ENCODE measurements at regions not wholly inside any gene's neighbourhood (a gene's known extent, or its start where the extent isn't known, plus 50 kb on each side); places are given as distances from the start of the nearest gene placed in this dataset.

- H3K27ac ChIP-seq (ENCODE audit: low read depth, low read length) = no peak overlapping the region
- H4K8ac ChIP-seq (ENCODE audit: low read depth, low read length) = no peak overlapping the region
- no peak overlapping the region for H3K23ac ChIP-seq (ENCODE audit: low read length)
- no peak overlapping the region for H2AK5ac ChIP-seq (ENCODE audit: low read length)
- H3K4ac ChIP-seq (ENCODE audit: low read depth, low read length) = no peak overlapping the region
- no CpG with 5 or more reads among the region's 1 CpG for WGBS (ENCODE audit: extremely low coverage, insufficient coverage, insufficient read length)
- no peaks in the 10 kb centered on the region for H3K27me3 ChIP-seq (ENCODE audit: insufficient read depth, low read length)
- H3K79me1 ChIP-seq (ENCODE audit: low read length) = no peaks in the 10 kb centered on the region
- no peak overlapping the region for H3K18ac ChIP-seq (ENCODE audit: low read length)
- no peak overlapping the region for H3K4me2 ChIP-seq (ENCODE audit: low read length)
- no peak overlapping the region for H2BK120ac ChIP-seq (ENCODE audit: insufficient read depth, low read length, poor library complexity)
- H4K91ac ChIP-seq (ENCODE audit: low read depth, low read length) = no peak overlapping the region
- H3K14ac ChIP-seq (ENCODE audit: low read length) = no peak overlapping the region
- H2AFZ ChIP-seq (ENCODE audit: insufficient read depth, low read length, poor library complexity) = no peak overlapping the region
- no peak overlapping the region for H3K4me3 ChIP-seq (ENCODE audit: low read depth, low read length)
- no peaks in the 10 kb centered on the region for H3K4me1 ChIP-seq (ENCODE audit: control insufficient read depth in 1 of 2, insufficient read depth in 2 of 2, low read length in 2 of 2)
- H2BK12ac ChIP-seq (ENCODE audit: low read length) = no peak overlapping the region
- no peaks in the 10 kb centered on the region for H3K79me2 ChIP-seq (ENCODE audit: control insufficient read depth, insufficient read depth, low read length, poor library complexity)
- H4K12ac ChIP-seq (ENCODE audit: low read depth, low read length) = no peak overlapping the region
- H3K36me3 ChIP-seq (ENCODE audit: control insufficient read depth in 1 of 2, insufficient read depth in 2 of 2, low read length in 2 of 2) = no peaks in the 10 kb centered on the region
- no peaks in the 10 kb centered on the region for H3K9me3 ChIP-seq (ENCODE audit: insufficient read depth, low read depth, low read length)
- H2BK5ac ChIP-seq (ENCODE audit: low read depth, low read length, poor library complexity) = no peak overlapping the region
- no peak for DNase-seq
- H3K9ac ChIP-seq (ENCODE audit: low read length) = no peak overlapping the region
Measured at GRCh38 chr5:29170599-29170998, 2022.9 kb upstream of the CDH6 start.

GRCh38 chr5:29169886-29170285, 2023.6 kb upstream of the CDH6 start:
- Histone ChIP-seq H2AFZ (ENCODE audit: insufficient read depth, low read length, poor library complexity) (no peak overlapping the region), H4K91ac (ENCODE audit: low read depth, low read length) (no peak overlapping the region), H4K8ac (ENCODE audit: low read depth, low read length) (no peak overlapping the region), H2BK12ac (ENCODE audit: low read length) (no peak overlapping the region), H2AK5ac (ENCODE audit: low read length) (no peak overlapping the region), H3K36me3 (ENCODE audit: control insufficient read depth in 1 of 2, insufficient read depth in 2 of 2, low read length in 2 of 2) (no peaks in the 10 kb centered on the region), H3K4me1 (ENCODE audit: control insufficient read depth in 1 of 2, insufficient read depth in 2 of 2, low read length in 2 of 2) (no peaks in the 10 kb centered on the region), H2BK5ac (ENCODE audit: low read depth, low read length, poor library complexity) (no peak overlapping the region), H3K79me1 (ENCODE audit: low read length) (no peaks in the 10 kb centered on the region), H4K12ac (ENCODE audit: low read depth, low read length) (no peak overlapping the region), H3K23ac (ENCODE audit: low read length) (no peak overlapping the region), H3K18ac (ENCODE audit: low read length) (no peak overlapping the region), H2BK120ac (ENCODE audit: insufficient read depth, low read length, poor library complexity) (no peak overlapping the region), H3K27me3 (ENCODE audit: insufficient read depth, low read length) (no peaks in the 10 kb centered on the region), H3K4ac (ENCODE audit: low read depth, low read length) (no peak overlapping the region), H3K79me2 (ENCODE audit: control insufficient read depth, insufficient read depth, low read length, poor library complexity) (no peaks in the 10 kb centered on the region), H3K4me2 (ENCODE audit: low read length) (no peak overlapping the region), H3K14ac (ENCODE audit: low read length) (no peak overlapping the region), H3K27ac (ENCODE audit: low read depth, low read length) (no peak overlapping the region), H3K9ac (ENCODE audit: low read length) (no peak overlapping the region), H3K9me3 (ENCODE audit: insufficient read depth, low read depth, low read length) (no peaks in the 10 kb centered on the region), H3K4me3 (ENCODE audit: low read depth, low read length) (no peak overlapping the region)
- DNase-seq = no peak
- no CpG with 5 or more reads among the region's 2 CpGs for WGBS (ENCODE audit: extremely low coverage, insufficient coverage, insufficient read length)

- Histone ChIP-seq H3K4me2 (ENCODE audit: low read length) (no peak overlapping the region), H3K79me1 (ENCODE audit: low read length) (no peaks in the 10 kb centered on the region), H4K91ac (ENCODE audit: low read depth, low read length) (no peak overlapping the region), H2BK5ac (ENCODE audit: low read depth, low read length, poor library complexity) (no peak overlapping the region), H3K27me3 (ENCODE audit: insufficient read depth, low read length) (no peaks in the 10 kb centered on the region), H2BK12ac (ENCODE audit: low read length) (no peak overlapping the region), H3K4ac (ENCODE audit: low read depth, low read length) (no peak overlapping the region), H3K9ac (ENCODE audit: low read length) (no peak overlapping the region), H2AFZ (ENCODE audit: insufficient read depth, low read length, poor library complexity) (no peak overlapping the region), H3K36me3 (ENCODE audit: control insufficient read depth in 1 of 2, insufficient read depth in 2 of 2, low read length in 2 of 2) (no peaks in the 10 kb centered on the region), H3K23ac (ENCODE audit: low read length) (no peak overlapping the region), H4K8ac (ENCODE audit: low read depth, low read length) (no peak overlapping the region), H3K4me1 (ENCODE audit: control insufficient read depth in 1 of 2, insufficient read depth in 2 of 2, low read length in 2 of 2) (no peaks in the 10 kb centered on the region), H3K18ac (ENCODE audit: low read length) (no peak overlapping the region), H4K12ac (ENCODE audit: low read depth, low read length) (no peak overlapping the region), H3K14ac (ENCODE audit: low read length) (no peak overlapping the region), H3K79me2 (ENCODE audit: control insufficient read depth, insufficient read depth, low read length, poor library complexity) (no peaks in the 10 kb centered on the region), H3K9me3 (ENCODE audit: insufficient read depth, low read depth, low read length) (no peaks in the 10 kb centered on the region), H3K27ac (ENCODE audit: low read depth, low read length) (no peak overlapping the region), H2BK120ac (ENCODE audit: insufficient read depth, low read length, poor library complexity) (no peak overlapping the region), H3K4me3 (ENCODE audit: low read depth, low read length) (no peak overlapping the region), H2AK5ac (ENCODE audit: low read length) (no peak overlapping the region)
- no CpG with 5 or more reads among the region's 1 CpG for WGBS (ENCODE audit: extremely low coverage, insufficient coverage, insufficient read length)
- no peak for DNase-seq
Measured at GRCh38 chr5:29162297-29162696, 2031.2 kb upstream of the CDH6 start.

GRCh38 chr5:29161399-29162291, 2031.8 kb upstream of the CDH6 start:
- H3K4me1 ChIP-seq (ENCODE audit: control insufficient read depth in 1 of 2, insufficient read depth in 2 of 2, low read length in 2 of 2) = no peaks in the 10 kb centered on the region
- H3K36me3 ChIP-seq (ENCODE audit: control insufficient read depth in 1 of 2, insufficient read depth in 2 of 2, low read length in 2 of 2) = no peaks in the 10 kb centered on the region
- no peaks in the 10 kb centered on the region for H3K79me1 ChIP-seq (ENCODE audit: low read length)
- no peak overlapping the region for H2BK5ac ChIP-seq (ENCODE audit: low read depth, low read length, poor library complexity)
- no peaks in the 10 kb centered on the region for H3K79me2 ChIP-seq (ENCODE audit: control insufficient read depth, insufficient read depth, low read length, poor library complexity)
- H3K14ac ChIP-seq (ENCODE audit: low read length) = no peak overlapping the region
- H3K4me3 ChIP-seq (ENCODE audit: low read depth, low read length) = no peak overlapping the region
- H2AFZ ChIP-seq (ENCODE audit: insufficient read depth, low read length, poor library complexity) = no peak overlapping the region
- H4K12ac ChIP-seq (ENCODE audit: low read depth, low read length) = no peak overlapping the region
- no peak overlapping the region for H4K8ac ChIP-seq (ENCODE audit: low read depth, low read length)
- no CpG with 5 or more reads among the region's 1 CpG for WGBS (ENCODE audit: extremely low coverage, insufficient coverage, insufficient read length)
- no peak overlapping the region for H3K18ac ChIP-seq (ENCODE audit: low read length)
- no peak overlapping the region for H2AK5ac ChIP-seq (ENCODE audit: low read length)
- H3K27me3 ChIP-seq (ENCODE audit: insufficient read depth, low read length) = no peaks in the 10 kb centered on the region
- no peak overlapping the region for H2BK12ac ChIP-seq (ENCODE audit: low read length)
- H3K23ac ChIP-seq (ENCODE audit: low read length) = no peak overlapping the region
- no peak overlapping the region for H3K4me2 ChIP-seq (ENCODE audit: low read length)
- no peak overlapping the region for H3K9ac ChIP-seq (ENCODE audit: low read length)
- H3K9me3 ChIP-seq (ENCODE audit: insufficient read depth, low read depth, low read length) = no peaks in the 10 kb centered on the region
- no peak overlapping the region for H2BK120ac ChIP-seq (ENCODE audit: insufficient read depth, low read length, poor library complexity)
- DNase-seq = no peak
- no peak overlapping the region for H3K27ac ChIP-seq (ENCODE audit: low read depth, low read length)
- no peak overlapping the region for H4K91ac ChIP-seq (ENCODE audit: low read depth, low read length)
- no peak overlapping the region for H3K4ac ChIP-seq (ENCODE audit: low read depth, low read length)
